IPS DF 4.7 (cell line): ENCODE measurements at regions not wholly inside any gene's neighbourhood (a gene's known extent, or its start where the extent isn't known, plus 50 kb on each side); places are given as distances from the start of the nearest gene placed in this dataset.
"Not testable (repeated sequence)": the region's sequence is repeated elsewhere in the genome, so short reads cannot be mapped to it uniquely, and the experiment has no call there.

Experiments
- DNase-seq: peaks from one replicate; pipeline ENCODE4 v3.0.0-alpha.2; 2013; ENCODE audit warnings: low spot score; ENCODE audit errors: extremely low read depth

GRCh38 chr10:86579883-86580520 lies 58.4 kb upstream of the WAPL start:
- DNase-seq, result no peak

- DNase-seq, result no peak
These were observed 58.9 kb upstream of the WAPL start for GRCh38 chr10:86580521-86580891.

- no peak for DNase-seq
These were observed 62.4 kb upstream of the WAPL start for GRCh38 chr10:86583983-86584382.

GRCh38 chr10:86585037-86585929 lies 63.7 kb upstream of the WAPL start:
- peak; percentile 58 for DNase-seq

GRCh38 chr10:86586516-86586915 lies 64.9 kb upstream of the WAPL start:
- DNase-seq, result no peak

GRCh38 chr10:86588781-86589180 lies 65.6 kb upstream of the OPN4 start:
- not testable (repeated sequence) for DNase-seq

- DNase-seq, result no peak
These were observed 62.9 kb upstream of the OPN4 start for GRCh38 chr10:86591436-86591835.

GRCh38 chr10:86592413-86592812 lies 61.9 kb upstream of the OPN4 start:
- no peak for DNase-seq

- DNase-seq, result no peak
These were observed 59.8 kb upstream of the OPN4 start for GRCh38 chr10:86594535-86594934.

- DNase-seq, result no peak
These were observed 58.9 kb upstream of the OPN4 start for GRCh38 chr10:86595496-86595895.

GRCh38 chr10:86596266-86596665 lies 58.1 kb upstream of the OPN4 start:
- no peak for DNase-seq

- DNase-seq, result no peak
These were observed 57.0 kb upstream of the OPN4 start for GRCh38 chr10:86597306-86597705.

GRCh38 chr10:86598151-86598550 lies 56.2 kb upstream of the OPN4 start:
- no peak for DNase-seq

GRCh38 chr10:86599041-86599440 lies 55.3 kb upstream of the OPN4 start:
- DNase-seq, result no peak

- peak; percentile 68 for DNase-seq
These were observed 54.6 kb upstream of the OPN4 start for GRCh38 chr10:86599729-86600128.

GRCh38 chr10:86600296-86600695 lies 54.1 kb upstream of the OPN4 start:
- no peak for DNase-seq

GRCh38 chr10:86601956-86602602 lies 52.3 kb upstream of the OPN4 start:
- no peak for DNase-seq

- no peak for DNase-seq
These were observed 51.1 kb upstream of the OPN4 start for GRCh38 chr10:86603256-86603655.
